ENCODE measurements at regions not wholly inside any gene's neighbourhood (a gene's known extent, or its start where the extent isn't known, plus 50 kb on each side); places are given as distances from the start of the nearest gene placed in this dataset.
A peak's percentile ranks its signal among the peaks of the same experiment; 100 is the strongest.
"Not testable (repeated sequence)": the region's sequence is repeated elsewhere in the genome, so short reads cannot be mapped to it uniquely, and the experiment has no call there.

DNA sequence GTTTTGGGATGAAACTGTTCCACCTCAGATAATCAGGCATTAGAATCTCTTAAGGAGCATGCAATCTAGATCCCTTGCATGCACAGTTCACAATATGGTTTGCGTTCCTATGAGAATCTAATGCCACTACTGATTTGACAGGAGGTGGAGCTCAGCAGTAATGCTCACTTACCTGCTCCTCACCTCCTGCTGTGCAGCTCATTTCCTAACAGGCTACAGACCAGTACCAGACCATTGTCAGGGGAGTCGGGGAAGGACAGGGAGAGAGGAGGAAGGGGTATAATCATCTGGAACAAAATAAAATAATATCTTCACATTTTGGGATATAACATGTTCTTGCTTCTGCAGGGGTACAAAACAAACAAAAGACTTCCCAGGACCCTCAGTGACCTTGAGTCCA, 532.0 kb upstream of the FSHR start:
- DNase-seq (ENCODE audit: low read depth) = no peak

DNA sequence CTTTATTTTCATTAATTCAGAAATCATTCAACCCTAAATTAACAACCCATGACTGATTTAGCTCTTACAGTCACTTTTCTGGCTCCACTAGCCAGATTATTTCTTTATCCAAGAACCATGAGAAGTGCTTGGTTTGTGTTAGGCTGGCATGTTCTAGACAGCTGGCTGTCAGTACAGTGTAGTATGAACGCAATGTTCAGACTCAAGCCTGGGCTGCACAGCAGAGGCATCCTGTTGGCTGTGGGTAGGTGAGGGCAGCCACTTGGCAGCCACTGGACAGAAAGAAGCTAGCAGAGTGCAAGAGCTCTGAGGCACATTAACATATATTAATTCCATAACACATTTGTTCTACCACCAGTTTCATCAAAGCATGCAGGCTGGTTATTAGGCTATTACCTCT, 522.9 kb upstream of the FSHR start:
- no peak for DNase-seq (ENCODE audit: low read depth)

DNA sequence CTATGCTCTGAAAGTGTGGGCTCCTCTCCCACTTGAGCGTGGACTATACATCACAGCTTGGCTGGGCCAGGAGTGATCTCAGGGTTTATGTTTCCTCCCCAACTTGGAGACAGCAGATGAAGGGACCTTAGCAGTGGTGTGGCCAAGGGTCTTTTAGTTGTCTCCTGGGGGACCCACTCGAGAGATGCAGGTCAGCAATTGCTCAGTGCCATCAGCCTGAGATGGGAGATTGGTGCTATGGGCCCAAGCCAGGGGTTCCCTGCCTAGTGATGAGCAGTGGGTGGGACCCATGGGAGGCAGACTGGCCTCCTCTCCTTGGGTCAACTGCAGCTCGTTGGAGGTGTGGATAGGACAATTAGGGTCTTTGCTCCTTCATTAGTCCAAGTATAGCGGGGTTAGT, 510.5 kb upstream of the FSHR start:
- DNase-seq (ENCODE audit: low read depth) = no peak

DNA sequence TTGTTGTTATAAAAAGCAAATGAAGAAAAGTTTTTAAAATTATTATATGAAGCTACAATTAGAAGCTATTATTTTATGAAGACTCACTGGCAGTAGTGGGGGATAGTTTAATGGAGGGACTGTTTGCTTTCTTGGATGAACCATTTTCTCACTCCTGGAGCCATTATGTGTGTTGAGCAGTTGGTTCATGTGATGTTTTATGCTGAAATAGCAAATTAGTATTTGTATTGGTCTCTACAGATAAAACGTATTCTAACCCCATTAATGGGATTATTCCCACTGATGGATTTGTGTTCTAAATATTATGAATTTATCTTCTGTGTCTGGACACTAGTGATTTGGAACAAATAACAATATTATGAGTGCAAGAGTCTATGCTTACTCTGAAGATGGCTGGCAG, 507.5 kb upstream of the FSHR start:
- DNase-seq (ENCODE audit: low read depth) = no peak

DNA sequence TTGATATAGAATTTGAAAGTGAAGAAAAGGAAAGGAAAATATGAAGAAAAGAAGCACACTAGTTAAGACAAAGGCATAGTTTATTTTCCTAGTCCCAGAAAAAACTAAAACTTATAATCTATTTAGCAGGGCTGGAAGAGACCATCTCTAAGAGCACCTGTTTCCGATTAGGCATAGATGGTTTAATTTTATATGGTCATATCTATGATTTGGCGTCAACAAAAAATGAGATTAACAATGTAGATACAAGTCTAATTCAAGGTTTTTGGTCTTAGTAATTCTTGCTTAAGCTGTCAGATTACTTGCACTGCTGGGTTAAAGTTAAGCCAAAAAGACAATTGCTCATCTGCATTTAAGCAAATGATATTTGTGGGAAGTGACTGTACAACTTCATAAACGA, 502.5 kb upstream of the FSHR start:
- no peak for DNase-seq (ENCODE audit: low read depth)

DNA sequence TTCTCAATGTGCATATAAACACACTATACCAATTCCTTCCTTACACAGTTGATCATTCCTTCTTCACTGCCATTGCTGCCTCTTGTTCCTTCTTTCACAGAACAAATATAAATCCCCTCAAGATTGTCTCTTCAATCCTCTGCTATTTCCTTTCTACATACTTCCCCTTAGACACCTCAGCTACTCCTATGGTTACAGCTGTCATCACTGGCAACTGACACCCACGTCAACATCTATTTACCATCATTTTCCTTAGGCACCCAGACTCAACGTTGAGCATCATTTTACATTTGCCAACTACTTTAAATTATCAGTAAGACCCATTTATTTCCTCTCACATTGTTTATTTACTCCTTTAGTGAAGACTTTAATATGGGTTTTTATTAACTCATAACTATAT, 488.8 kb upstream of the FSHR start:
- DNase-seq (ENCODE audit: low read depth) = no peak

DNA sequence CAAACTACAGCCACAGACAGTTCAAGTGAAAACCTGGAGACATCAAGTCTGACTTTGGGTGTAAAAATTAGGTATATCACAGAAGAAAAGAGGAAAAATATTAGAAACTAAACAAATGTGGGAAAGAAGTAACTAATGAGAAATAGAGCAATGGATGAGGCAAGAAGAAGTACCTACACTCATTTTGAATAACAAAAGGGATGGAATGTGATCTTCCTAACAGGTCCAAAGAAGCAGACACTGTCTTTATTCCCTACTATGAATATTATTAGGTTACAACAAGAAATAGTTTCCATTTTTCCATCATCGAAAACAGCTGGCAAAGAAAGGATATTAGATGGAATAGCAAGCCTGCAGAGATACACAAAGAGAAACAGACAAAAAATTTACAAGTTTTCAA, 486.3 kb upstream of the FSHR start:
- no peak for DNase-seq (ENCODE audit: low read depth)

DNA sequence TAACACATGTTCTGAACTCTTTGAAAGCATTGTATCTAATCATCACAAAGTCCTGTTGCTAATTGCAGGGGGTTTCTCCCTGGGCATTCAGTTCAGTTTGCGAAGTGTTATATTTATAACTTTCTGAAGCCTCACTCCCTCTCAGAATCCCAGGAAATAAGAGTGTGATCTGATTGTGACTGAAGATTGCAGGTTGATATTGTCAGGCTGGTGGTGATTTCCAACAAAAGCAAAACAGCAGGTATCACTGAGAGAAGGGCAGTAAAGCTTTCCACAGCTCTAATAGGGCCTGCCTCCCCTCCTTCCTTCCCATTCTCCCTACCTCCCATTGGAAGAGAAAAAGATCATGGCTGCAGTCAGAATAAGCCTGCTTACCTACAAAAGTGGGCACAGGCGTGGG, 466.7 kb upstream of the FSHR start:
- DNase-seq (ENCODE audit: low read depth) = no peak

DNA sequence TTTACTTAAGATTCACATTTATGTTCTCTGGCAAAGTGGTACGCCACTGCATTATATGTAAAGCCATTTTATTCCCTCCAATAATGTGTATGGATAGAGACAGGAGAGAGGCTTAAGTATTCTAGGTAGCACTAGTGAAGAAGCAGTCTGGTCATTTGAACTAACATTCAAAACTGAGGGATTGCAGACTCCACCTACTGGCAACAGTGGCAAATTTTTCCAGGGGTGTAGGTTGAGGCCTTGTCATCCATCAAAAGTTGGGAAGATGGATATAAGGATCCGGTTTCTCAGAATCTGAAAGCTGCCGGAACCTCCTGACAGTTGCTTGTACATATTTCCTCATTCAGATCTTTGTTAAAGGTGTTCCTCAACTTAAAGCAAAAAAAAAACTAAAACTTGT, 465.5 kb upstream of the FSHR start:
- DNase-seq (ENCODE audit: low read depth) = peak; percentile 1

DNA sequence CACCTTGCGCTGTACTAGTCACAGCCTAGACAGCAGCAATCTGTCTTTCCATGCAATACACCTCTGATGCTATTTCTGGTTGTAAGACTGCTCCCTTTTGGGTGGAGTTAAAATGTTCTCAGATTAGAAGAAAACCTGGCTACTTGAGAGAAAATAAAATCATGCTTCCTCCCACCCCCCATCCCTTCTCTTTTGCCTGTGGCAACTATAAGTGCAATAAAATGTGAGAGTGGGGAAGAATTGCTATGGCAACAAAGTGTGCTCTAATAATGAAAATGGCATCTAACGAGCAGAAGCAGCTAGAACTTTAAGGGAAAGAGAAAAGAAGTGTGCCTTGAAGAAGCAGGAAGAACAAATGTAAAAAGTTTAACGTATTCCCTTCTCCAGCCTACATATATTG, 464.2 kb upstream of the FSHR start:
- no peak for DNase-seq (ENCODE audit: low read depth)

DNA sequence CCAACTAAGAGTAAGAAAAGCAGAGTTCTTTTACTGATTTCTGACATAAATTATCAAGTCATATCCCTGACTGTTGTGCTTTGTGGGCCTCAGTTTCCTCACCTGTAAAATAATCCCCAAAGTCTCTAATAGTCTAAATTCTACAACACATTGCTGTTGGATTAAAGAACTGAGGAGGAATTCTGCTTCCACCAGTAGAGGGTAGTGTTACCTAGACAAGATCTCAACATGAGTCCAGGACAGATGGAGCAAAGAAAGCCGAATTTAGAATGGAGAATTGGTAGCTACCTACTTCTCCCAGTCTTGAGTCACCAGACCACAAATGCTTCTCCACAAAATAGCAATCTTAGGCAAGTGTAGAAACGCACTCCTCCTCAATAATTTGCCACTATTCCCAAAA, 462.5 kb upstream of the FSHR start:
- DNase-seq (ENCODE audit: low read depth) = peak; percentile 31

DNA sequence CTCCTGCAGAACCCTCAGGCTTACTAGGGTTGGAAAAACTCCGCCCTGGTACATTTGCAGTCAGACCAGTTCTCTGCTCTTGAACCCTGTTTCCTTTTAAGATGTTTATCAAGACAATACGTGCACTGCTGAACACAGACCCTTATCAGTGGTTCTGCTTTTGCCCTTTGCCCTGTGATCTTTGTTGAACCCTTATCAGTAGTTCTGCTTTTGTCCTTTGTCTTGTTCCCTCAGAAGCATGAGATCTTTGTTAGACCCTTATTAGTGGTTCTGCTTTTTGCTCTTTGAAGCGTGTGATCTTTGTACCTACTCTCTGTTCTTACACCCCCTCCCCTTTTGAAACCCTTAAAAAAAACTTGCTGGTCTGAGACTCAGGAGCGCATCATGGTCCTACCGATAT, 457.5 kb upstream of the FSHR start:
- DNase-seq (ENCODE audit: low read depth) = not testable (repeated sequence)

DNA sequence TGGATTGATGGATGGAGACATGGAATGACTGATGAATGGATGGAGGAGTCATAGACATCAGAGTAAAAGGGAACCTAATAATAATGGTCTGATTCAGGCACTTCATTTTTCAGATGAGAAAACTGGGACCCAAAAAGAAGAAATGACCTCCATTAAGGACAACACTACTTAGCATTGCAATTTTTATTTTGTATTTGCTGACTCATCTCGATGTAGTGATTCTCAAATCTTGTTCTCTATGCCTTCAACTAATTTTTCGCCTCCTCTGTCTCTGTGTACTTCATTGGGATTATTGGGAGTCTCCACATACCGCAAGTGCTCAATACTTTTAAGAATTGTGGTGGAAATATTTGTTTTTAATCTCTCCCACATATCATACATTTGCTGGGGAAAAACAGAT, 446.2 kb upstream of the FSHR start:
- no peak for DNase-seq (ENCODE audit: low read depth)

DNA sequence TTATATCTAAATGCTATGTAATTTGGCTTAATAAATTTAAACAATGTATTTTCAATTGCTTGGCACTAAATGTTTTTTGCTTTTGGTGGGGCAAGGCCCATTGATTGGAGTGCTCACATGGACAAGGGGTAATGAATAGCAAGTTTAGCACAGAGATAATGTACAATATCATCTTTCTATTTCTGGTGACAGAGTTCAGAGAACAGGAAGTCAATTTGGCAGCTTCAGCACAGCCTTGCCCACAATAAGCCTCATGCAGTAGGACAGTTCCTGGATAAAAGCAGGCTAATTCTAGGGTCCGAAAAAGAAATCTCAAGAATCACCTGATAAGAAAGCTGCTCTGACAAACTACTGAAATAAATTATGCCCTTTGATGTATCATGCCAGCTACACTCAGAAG, 443.9 kb upstream of the FSHR start:
- DNase-seq (ENCODE audit: low read depth) = no peak

DNA sequence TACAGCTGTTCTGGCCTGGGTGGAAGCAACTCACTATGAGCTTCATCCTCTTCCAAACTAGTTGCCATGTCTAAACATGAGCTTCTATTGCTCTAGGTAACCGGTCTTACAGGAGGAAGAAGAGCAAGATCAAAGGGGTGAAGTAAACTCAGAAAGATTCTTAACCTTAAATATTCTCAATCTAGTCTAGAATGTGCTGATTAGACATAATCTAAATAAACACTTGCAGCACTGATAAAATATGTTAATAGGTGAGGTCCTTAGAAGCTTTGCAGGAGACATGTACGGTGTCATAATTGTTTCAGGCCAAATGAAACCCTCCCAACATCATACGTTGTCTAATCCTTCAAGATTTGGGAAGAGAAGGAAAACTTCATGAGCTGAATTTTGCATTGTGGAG, 431.6 kb upstream of the FSHR start:
- no peak for DNase-seq (ENCODE audit: low read depth)

DNA sequence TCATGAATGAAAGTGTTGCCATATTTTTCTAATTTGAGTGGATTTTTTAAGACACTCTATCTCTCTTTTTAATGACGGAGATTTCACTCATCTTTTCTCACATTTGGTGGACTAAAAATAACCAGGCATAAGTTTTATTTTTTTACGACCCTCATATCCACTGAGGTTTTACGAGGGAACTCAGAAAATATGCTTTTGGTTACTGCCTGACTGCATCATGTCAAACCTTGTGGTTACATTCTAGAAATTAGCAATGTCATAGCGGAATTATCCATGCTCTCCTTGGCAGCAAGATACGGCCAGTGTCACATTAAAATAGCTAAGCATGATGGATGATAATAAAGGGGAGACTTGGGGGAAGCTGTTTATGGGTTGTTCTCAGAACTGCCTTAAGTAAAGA, 428.6 kb upstream of the FSHR start:
- no peak for DNase-seq (ENCODE audit: low read depth)

DNA sequence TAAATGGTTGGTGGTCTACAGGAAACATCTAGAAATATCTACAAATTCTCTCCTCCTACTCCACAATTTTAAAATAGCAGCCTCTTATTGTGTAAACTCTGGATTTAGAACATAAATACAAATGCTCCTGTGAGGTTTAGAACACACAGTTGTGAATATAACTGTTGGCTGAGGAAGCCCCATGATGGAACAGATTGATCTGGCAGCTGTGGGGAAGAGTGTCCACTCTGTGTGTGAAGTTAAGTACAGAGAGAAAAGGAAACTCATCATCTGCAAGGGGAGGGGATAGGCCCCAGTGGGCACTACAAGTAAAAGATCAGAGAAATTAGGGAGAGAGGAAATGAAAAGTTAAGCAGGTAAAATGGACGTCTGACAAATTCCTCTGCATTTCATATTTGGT, 422.7 kb upstream of the FSHR start:
- DNase-seq (ENCODE audit: low read depth) = no peak

DNA sequence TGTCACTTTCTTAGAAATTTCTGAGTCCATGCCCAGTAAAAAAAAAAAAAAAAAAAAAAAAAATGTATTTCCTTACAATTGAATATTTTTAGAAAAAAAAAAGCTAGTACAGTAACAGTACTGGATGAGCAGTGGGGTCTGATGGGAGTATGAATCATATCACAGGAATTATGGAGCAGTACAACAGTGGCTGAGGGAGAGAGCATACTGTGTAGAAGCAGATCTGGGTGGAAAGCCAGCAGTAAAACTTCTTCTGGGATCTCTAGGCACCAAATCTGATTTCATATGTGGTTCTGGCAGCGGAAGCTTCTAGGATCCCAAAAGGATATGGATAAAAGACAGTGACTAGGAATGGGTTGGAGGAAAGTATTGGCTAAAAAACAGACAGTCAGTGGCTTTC, 414.9 kb upstream of the FSHR start:
- DNase-seq (ENCODE audit: low read depth) = no peak

DNA sequence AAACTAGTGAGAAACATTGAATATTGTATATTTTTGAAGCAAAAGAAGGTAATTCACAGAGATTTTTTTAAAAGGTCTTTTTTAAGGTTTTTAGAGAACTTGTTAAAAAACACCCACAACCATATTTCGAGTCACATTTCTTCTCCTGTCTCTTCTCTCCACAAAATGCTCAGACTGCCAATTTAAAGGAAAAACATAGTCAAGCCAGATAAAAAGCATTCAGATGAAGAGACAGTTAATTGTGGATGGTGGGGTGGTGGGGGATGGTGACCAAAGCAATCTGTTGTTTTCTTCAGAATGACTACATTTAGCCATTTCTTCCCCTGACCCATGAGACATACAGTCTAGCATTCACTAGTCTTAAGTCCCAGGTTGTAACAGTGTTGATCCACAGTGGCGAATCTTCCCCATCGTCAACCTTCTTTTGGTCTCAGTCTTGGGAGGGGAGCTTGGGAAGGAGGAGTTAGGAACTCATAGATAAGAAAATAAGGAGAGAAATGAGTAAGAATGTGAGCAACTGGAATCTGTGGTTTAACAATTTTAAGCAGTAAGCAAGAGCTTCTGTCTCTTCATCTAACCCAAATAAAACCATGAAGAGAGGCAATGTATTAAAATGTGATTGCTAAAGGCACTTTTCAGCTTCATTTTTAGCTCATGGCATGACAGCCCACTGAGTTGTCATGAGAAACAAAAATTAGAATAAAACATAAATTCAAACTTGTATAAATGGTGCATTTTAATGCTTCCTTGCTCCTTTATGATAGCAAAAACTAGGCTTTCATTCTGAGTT, 413.7 kb upstream of the FSHR start:
- DNase-seq (ENCODE audit: low read depth) = no peak

DNA sequence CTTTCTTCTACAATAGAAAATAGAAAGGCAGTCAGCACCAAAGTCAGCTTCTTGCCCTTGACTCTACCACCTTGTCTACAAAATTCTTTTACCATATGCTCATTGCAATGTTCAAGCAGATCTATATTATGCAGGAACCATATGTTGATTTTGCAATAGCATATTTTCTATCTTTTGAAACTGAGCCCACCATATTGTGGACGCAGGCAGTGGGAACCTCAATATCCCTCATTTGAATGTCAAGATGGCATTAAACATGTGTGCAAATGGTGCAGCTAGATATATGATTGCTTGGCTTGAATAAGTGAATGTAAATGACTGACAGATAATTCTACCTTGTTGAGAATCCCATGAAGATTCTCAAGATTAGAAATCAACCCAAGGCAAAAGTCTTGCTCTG, 412.7 kb upstream of the FSHR start:
- DNase-seq (ENCODE audit: low read depth) = no peak

DNA sequence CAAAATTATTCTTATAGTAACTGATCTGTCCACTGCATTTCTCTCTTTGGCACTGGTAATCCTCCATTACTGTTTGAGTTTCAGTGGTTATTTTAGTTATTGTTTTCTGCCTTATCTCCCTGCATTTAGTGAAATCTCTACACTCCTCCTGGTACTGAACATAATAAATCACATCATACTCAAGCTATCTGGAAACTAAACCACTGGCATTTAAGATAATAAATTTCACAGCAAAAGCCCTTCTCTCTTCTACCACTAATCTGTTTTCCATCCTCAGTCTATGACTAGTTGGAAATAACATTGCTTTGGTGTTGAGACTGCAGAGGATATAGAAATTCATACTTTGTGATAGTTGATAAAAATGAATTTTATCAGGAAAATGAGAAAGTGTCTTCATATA, 399.3 kb upstream of the FSHR start:
- DNase-seq (ENCODE audit: low read depth) = no peak

DNA sequence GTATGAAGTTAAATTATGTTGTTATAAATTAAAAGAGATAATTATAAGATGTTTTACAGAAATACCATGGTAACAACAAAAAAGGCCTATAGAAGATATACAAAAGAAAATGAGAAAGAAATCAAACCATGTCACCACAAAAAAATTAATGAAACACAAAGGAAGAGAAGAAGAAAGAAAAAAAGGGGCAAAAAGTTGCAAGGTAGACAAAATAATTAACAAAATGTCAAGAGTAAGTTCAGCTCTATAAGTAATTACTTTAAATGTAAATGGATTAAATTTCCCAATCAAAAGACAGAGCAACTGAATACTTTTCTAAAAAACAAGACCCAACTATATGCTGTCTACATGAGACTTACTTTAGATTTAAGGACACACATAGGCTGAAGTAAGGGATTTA, 378.4 kb upstream of the FSHR start:
- DNase-seq (ENCODE audit: low read depth) = no peak

DNA sequence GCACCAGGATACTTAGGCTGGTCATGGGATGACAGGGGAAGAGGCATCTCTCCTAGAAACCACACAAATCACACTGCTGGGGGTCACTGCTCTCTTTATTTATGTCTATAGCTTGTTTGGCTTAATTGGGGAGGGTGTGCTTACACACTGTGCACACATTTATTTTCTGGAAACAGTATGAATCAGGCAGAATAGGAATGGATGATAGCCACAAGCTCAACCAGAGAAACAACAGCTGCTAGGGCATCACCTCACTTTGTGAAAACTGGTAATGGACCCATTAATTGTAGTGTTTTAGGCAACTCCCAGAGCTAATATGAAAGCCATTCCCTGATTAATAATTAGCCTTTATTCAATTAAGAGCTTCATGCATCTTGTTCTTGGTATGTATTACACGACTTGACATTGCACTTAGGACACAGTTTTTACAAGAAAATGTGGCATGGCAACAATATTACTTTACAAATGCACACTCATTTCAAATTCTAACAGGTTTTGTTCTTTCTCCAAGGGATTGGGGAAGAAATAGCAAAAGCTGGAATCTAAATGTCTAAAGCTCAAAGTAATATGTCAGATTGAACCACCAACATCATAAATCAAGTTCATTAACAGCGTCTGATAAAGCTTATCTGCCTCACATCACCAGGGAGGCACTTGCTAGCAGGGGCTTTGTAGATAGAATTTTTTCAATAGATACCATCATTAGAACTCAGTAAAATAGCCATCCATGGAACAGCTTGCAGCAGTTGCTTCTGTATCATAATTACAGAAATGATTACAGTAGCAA, 361.9 kb upstream of the FSHR start:
- DNase-seq (ENCODE audit: low read depth) = no peak

DNA sequence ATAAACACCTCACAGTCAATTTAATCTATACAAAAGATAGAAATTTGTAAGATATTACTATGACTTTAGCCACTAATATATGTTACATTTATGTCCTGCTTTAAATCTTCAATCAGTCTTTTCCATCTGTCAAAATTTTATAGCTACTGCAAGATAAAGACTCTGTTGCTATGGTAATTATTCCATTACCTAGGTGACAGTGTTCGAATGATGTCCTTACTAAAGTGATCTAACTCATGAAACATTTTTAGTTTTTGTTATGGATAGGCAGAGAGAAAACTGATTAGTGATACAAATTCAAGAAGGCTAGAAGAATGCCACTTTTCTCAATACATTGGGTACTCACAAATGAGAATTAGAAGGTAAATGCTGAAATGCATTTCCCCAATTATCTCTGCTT, 359.9 kb upstream of the FSHR start:
- no peak for DNase-seq (ENCODE audit: low read depth)

All from renal cortical epithelial cell (primary cell).